MCF 10A (cell line): ENCODE measurements at regions not wholly inside any gene's neighbourhood (a gene's known extent, or its start where the extent isn't known, plus 50 kb on each side); places are given as distances from the start of the nearest gene placed in this dataset.

Source experiments
- BruUV-seq: library from RNA; stranded (reverse); fragments of 400-500 nt; replicated peaks from 2 replicates; lab custom pipeline; 2021; lab: Mats Ljungman, UMichigan
- CTCF ChIA-PET: fragments of 300-600 bp; sonication (Branson Sonifier 250); formaldehyde crosslinking; extraction: SDS; loops from one replicate; lab custom pipeline; 2021; ENCODE audit warnings: antibody characterized with exemption, inconsistent platforms; lab: Yijun Ruan, JAX
- POLR2A ChIA-PET: fragments of 300-600, 350-650 bp; sonication (Branson Sonifier 250); formaldehyde crosslinking; extraction: SDS; loops from one replicate; lab custom pipeline; 2020; ENCODE audit warnings: antibody characterized with exemption, inconsistent platforms; lab: Yijun Ruan, JAX
- DNase-seq: peaks from one replicate; pipeline ENCODE4 v3.0.0-alpha.2; 2018; ENCODE audit not compliant: unreplicated experiment
- H3K27ac Mint-ChIP-seq: one replicate; pipeline ENCODE4 v1.8.0; 2022; ENCODE audit warnings: mild to moderate bottlenecking, low read depth, mixed read lengths; ENCODE audit not compliant: unreplicated experiment
- H3K27me3 Mint-ChIP-seq: one replicate; pipeline ENCODE4 v1.8.0; 2022; ENCODE audit warnings: mixed read lengths; ENCODE audit not compliant: insufficient read depth, unreplicated experiment
- H3K36me3 Mint-ChIP-seq: one replicate; pipeline ENCODE4 v1.8.0; 2022; ENCODE audit warnings: mild to moderate bottlenecking, moderate library complexity, mixed read lengths; ENCODE audit not compliant: insufficient read depth, unreplicated experiment
- H3K4me1 Mint-ChIP-seq: one replicate; pipeline ENCODE4 v1.8.0; 2022; ENCODE audit warnings: mixed read lengths; ENCODE audit not compliant: insufficient read depth, unreplicated experiment
- H3K4me3 Mint-ChIP-seq: one replicate; pipeline ENCODE4 v1.8.0; 2022; ENCODE audit warnings: mild to moderate bottlenecking, moderate library complexity, mixed read lengths; ENCODE audit not compliant: unreplicated experiment
- H3K9me3 Mint-ChIP-seq: one replicate; pipeline ENCODE4 v1.8.0; 2022; ENCODE audit warnings: mixed read lengths; ENCODE audit not compliant: unreplicated experiment
- CTCF ChIP-seq: fragments of 200-600 bp; IDR thresholded peaks from one replicate; pipeline ENCODE4 v1.8.0; 2022; ENCODE audit warnings: antibody characterized with exemption, mild to moderate bottlenecking; ENCODE audit not compliant: unreplicated experiment
- intact Hi-C: fragments of 100-400 bp; cut with micrococcal nuclease; formaldehyde crosslinking; loops from 2 replicates; pipeline ENCODE4 v1.14.1; 2022

- no peaks in the 10 kb centered on the region for H3K27me3 Mint-ChIP-seq
- DNase-seq: no peak
- H3K36me3 Mint-ChIP-seq: no peaks in the 10 kb centered on the region
- ChIA-PET CTCF (no interaction called here), POLR2A (interaction anchor here (1.0 kb wide), 1 partner anchor 11 kb away, joined by 3 read pairs; no protein-coding TSS in a partner anchor)
- no peak overlapping the region for H3K4me3 Mint-ChIP-seq
- no peak overlapping the region for H3K27ac Mint-ChIP-seq
- H3K9me3 Mint-ChIP-seq: no peaks in the 10 kb centered on the region
- no peaks in the 10 kb centered on the region for H3K4me1 Mint-ChIP-seq
- BruUV-seq: no TSS peak
- intact Hi-C loops: no loop called here
- no peak for TF ChIP-seq CTCF
Measured at GRCh38 chr2:45132551-45132950, 123.3 kb upstream of the SIX2 start.

- Mint-ChIP-seq H3K27me3 (no peaks in the 10 kb centered on the region), H3K36me3 (peaks cover 4% of the 10 kb centered on the region), H3K4me3 (no peak overlapping the region), H3K9me3 (no peaks in the 10 kb centered on the region), H3K27ac (no peak overlapping the region), H3K4me1 (no peaks in the 10 kb centered on the region)
- TF ChIP-seq CTCF: no peak
- no peak for DNase-seq
- no TSS peak for BruUV-seq
- ChIA-PET POLR2A (no interaction called here), CTCF (interaction anchor here (0.9 kb wide), 1 partner anchor 42 kb away, joined by 3 read pairs; no protein-coding TSS in a partner anchor)
- intact Hi-C loops: no loop called here
Measured at GRCh38 chr2:45131587-45131986, 122.3 kb upstream of the SIX2 start.

- H3K4me3 Mint-ChIP-seq: no peak overlapping the region
- CTCF ChIA-PET: interaction anchor here (0.5 to 0.9 kb wide), 2 partner anchors 13 to 43 kb away, joined by 3 read pairs; no protein-coding TSS in a partner anchor
- no peaks in the 10 kb centered on the region for H3K9me3 Mint-ChIP-seq
- H3K27ac Mint-ChIP-seq: no peak overlapping the region
- intact Hi-C loops: no loop called here
- no peaks in the 10 kb centered on the region for H3K27me3 Mint-ChIP-seq
- H3K36me3 Mint-ChIP-seq: peaks cover 7% of the 10 kb centered on the region
- BruUV-seq: no TSS peak
- DNase-seq: peak; percentile 6
- no peaks in the 10 kb centered on the region for H3K4me1 Mint-ChIP-seq
- TF ChIP-seq CTCF: no peak
- POLR2A ChIA-PET: interaction anchor here (1.4 kb wide), 1 partner anchor 11 kb away, joined by 5 read pairs; no protein-coding TSS in a partner anchor
Measured at GRCh38 chr2:45130736-45131135, 121.5 kb upstream of the SIX2 start.

- no TSS peak for BruUV-seq
- no peaks in the 10 kb centered on the region for H3K27me3 Mint-ChIP-seq
- no peaks in the 10 kb centered on the region for H3K4me1 Mint-ChIP-seq
- no peaks in the 10 kb centered on the region for H3K9me3 Mint-ChIP-seq
- intact Hi-C loops: no loop called here
- peak; percentile 98 for DNase-seq
- H3K4me3 Mint-ChIP-seq: no peak overlapping the region
- TF ChIP-seq CTCF: no peak
- POLR2A ChIA-PET: interaction anchor here (1.1 kb wide), 1 partner anchor 40 kb away, joined by 3 read pairs; no protein-coding TSS in a partner anchor
- H3K36me3 Mint-ChIP-seq: peaks cover 7% of the 10 kb centered on the region
- CTCF ChIA-PET: interaction anchor here (0.6 to 1.1 kb wide), 4 partner anchors 8 to 608 kb away, joined by 3 to 4 read pairs (median 4); no protein-coding TSS in a partner anchor
- no peak overlapping the region for H3K27ac Mint-ChIP-seq
Measured at GRCh38 chr2:45128580-45128997, 119.3 kb upstream of the SIX2 start.
